ENCODE measurements at regions not wholly inside any gene's neighbourhood (a gene's known extent, or its start where the extent isn't known, plus 50 kb on each side); places are given as distances from the start of the nearest gene placed in this dataset.

DNA sequence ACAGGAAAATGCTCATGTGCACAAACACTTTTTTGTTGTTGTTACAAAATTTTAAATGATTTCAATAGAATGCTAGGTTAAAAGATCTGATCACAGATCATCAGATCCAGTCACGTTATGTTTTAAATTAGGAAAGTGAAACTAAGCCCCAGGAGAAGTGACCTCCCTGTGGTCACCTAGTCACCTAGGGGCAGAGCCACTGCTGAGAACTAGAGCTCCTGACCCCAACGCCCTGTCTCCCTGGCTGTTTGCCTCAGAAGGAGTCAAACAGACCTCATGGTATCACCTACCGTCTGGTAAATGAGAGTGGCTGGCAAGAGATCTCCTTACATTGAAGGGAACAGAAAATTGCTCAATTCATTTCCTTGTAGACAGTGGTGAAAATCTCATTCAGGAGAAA lies 447.3 kb downstream of the ADRA2A start:
- intact Hi-C loops (cut with DNase I): no loop called here
- Histone ChIP-seq H3K27me3 (no peaks in the 10 kb centered on the region), H3K4me3 (no peak overlapping the region), H3K4me1 (replicated peaks in 1 of 2) (no peaks in the 10 kb centered on the region), H3K27ac (no peak overlapping the region), H3K36me3 (replicated peaks in 1 of 2) (no peaks in the 10 kb centered on the region), H3K9me3 (replicated peaks in 1 of 3) (no peaks in the 10 kb centered on the region)
- TF ChIP-seq, protein P1, sequence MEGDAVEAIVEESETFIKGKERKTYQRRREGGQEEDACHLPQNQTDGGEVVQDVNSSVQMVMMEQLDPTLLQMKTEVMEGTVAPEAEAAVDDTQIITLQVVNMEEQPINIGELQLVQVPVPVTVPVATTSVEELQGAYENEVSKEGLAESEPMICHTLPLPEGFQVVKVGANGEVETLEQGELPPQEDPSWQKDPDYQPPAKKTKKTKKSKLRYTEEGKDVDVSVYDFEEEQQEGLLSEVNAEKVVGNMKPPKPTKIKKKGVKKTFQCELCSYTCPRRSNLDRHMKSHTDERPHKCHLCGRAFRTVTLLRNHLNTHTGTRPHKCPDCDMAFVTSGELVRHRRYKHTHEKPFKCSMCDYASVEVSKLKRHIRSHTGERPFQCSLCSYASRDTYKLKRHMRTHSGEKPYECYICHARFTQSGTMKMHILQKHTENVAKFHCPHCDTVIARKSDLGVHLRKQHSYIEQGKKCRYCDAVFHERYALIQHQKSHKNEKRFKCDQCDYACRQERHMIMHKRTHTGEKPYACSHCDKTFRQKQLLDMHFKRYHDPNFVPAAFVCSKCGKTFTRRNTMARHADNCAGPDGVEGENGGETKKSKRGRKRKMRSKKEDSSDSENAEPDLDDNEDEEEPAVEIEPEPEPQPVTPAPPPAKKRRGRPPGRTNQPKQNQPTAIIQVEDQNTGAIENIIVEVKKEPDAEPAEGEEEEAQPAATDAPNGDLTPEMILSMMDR (IDR thresholded peaks at IDR 0.05): no peak
- TF ChIP-seq POLR2A (IDR thresholded peaks at IDR 0.05): no peak
- 74 to 78% (median 75%) methylated on average over 3 of the region's 3 CpGs for WGBS, 4 donors
- DNase-seq: no peak

DNA sequence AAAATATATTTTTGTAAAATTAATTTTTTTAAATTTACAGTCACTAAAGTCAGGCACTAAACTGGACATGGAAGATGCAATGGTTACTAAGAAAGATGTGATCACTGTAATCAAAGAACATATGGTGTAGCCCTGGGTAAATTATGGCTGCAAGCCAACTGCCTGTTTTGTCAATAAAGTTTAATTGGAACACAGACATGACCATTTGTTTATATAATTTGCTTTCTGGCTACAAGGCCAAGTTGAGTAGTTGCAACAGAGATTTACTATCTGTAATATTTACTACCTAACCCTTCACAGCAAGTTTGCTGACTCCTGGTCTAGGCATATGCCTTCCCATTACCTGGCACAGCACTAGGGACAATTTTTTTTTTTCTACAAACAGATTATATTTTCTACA lies 448.9 kb downstream of the ADRA2A start:
- Histone ChIP-seq H3K4me1 (replicated peaks in 1 of 2) (no peaks in the 10 kb centered on the region), H3K27ac (no peak overlapping the region), H3K4me3 (no peak overlapping the region), H3K36me3 (replicated peaks in 1 of 2) (no peaks in the 10 kb centered on the region), H3K9me3 (replicated peaks in 1 of 3) (no peaks in the 10 kb centered on the region), H3K27me3 (no peaks in the 10 kb centered on the region)
- intact Hi-C loops (cut with DNase I): no loop called here
- no peak for DNase-seq
- no peak for TF ChIP-seq POLR2A (IDR thresholded peaks at IDR 0.05)
- TF ChIP-seq, protein P1 (IDR thresholded peaks at IDR 0.05): no peak

DNA sequence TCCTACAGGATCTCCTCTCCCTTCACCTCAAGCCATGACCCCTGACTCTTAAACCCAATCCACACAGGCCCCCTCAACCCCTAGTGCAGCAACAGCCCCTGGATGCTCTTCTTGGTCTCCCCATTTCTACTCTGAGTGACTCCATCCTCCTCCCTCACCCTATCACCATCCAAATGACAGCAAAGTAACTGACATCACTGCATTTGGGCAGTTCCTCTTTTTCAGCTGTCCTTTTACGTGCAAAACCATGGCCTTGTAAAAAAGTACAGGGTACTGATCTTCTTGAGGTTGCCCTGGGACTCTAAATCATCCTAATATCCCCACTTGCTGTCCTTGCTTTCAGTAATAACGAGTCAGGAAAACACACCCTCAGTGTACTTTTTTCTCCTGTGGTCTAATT lies 454.9 kb downstream of the ADRA2A start:
- H3K36me3 ChIP-seq (replicated peaks in 1 of 2): no peaks in the 10 kb centered on the region
- H3K4me3 ChIP-seq: no peak overlapping the region
- H3K27ac ChIP-seq: no peak overlapping the region
- intact Hi-C loops (cut with DNase I): no loop called here
- no peak for DNase-seq
- no peaks in the 10 kb centered on the region for H3K4me1 ChIP-seq (replicated peaks in 1 of 2)
- 48 to 62% (median 55%) methylated on average over 2 of the region's 2 CpGs for WGBS, 4 donors
- H3K9me3 ChIP-seq (replicated peaks in 1 of 3): no peaks in the 10 kb centered on the region
- H3K27me3 ChIP-seq: no peaks in the 10 kb centered on the region
- TF ChIP-seq POLR2A (IDR thresholded peaks at IDR 0.05): no peak
- TF ChIP-seq, protein P1 (IDR thresholded peaks at IDR 0.05): no peak

DNA sequence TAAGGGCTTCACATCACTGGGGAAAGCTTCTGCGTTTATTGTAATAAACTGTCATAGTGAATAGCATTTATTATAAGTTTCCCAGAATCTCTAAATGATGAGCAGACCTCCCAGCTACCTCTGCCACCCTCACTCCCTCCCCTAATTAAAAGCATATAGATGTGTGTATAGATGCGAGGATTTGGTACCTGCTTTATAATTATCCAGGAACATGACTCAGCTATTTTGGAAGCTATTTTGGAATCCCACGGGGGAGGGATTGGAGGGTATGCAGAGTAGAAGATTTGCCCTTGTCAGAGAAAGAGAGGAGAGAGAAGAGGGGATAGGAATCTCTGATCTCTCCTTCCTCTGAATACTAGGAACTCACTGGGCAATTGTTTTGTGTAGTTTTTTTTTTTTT lies 455.3 kb downstream of the ADRA2A start:
- intact Hi-C loops (cut with DNase I): no loop called here

More for the DNA sequence above, 455.3 kb downstream of the ADRA2A start:
- Histone ChIP-seq H3K4me1 (replicated peaks in 1 of 2) (no peaks in the 10 kb centered on the region), H3K4me3 (no peak overlapping the region), H3K27me3 (no peaks in the 10 kb centered on the region), H3K27ac (no peak overlapping the region), H3K36me3 (replicated peaks in 1 of 2) (no peaks in the 10 kb centered on the region), H3K9me3 (replicated peaks in 1 of 3) (peaks cover 0 to 2% (median 0%) of the 10 kb centered on the region in 3 donors)
- TF ChIP-seq, protein P1 (IDR thresholded peaks at IDR 0.05): no peak
- TF ChIP-seq POLR2A (IDR thresholded peaks at IDR 0.05): no peak
- no peak for DNase-seq
- WGBS, 4 donors: 70 to 81% (median 77%) methylated on average over 3 of the region's 3 CpGs
